DMS53 treated with DMSO at 0.1 percent for 48 hours (cell line): ENCODE measurements at regions not wholly inside any gene's neighbourhood (a gene's known extent, or its start where the extent isn't known, plus 50 kb on each side); places are given as distances from the start of the nearest gene placed in this dataset.

Source experiments
- DNase-seq: peaks from one replicate; lab custom pipeline; 2025; ENCODE audit not compliant: unreplicated experiment; lab: John Stamatoyannopoulos, UW

DNA sequence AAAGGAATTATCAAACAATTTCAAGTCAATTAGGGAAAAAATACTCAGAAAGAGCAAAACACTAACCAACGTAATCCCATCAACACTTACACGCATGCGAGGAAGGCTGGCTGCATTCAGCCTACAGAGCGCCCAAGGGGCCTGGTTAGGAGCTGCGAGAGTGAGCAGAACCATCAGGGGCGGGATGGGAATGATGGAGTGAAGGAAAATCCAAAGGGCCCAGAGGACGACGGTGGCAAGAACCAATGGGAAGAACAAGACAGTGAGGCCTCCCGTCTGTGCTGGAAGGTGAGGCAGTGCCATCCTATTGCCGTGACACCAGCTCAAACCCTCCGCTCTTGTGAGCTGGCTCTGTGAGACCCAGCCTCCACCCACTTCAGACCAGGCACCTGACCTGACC, 253.0 kb downstream of the IRS2 start:
- DNase-seq, result no peak

DNA sequence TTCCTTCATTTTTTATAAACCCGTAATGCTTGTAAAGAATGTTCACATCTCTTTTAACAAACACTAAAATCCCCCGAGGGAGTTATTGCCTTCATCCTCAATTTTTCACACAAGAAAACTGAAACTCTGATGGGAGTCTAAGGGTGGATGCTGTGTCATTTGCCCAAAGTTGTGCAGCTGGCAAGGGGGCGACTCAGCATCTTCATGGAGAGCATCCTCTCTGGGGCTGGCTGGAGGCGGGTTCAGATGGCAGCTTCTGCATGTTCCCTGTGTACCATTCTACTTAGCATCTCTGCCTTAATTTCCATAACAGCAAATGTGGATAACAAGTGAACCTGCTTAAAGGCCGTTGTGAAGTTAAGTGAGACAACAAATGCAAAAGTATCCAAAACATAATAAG, 256.4 kb downstream of the IRS2 start:
- DNase-seq, result no peak

DNA sequence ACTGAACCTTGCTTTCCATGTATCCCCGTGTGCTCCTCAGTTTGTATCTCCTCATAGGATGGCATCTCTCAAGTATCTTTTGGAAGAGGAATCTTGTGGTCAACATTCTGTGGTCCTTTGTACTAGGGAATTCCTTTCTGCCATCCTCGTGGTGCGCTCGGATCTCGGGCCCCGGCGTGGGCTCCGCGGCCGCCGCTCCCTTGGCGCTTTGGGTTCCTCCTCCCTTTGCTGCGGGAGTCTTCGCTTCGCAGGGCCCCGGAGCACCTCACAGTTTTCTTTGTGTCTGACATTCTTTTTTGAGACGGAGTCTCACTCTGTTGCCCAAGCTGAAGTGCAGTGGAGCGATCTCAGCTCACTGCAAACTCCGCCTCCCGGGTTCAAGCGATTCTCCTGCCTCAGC, 264.7 kb downstream of the IRS2 start:
- no peak for DNase-seq

DNA sequence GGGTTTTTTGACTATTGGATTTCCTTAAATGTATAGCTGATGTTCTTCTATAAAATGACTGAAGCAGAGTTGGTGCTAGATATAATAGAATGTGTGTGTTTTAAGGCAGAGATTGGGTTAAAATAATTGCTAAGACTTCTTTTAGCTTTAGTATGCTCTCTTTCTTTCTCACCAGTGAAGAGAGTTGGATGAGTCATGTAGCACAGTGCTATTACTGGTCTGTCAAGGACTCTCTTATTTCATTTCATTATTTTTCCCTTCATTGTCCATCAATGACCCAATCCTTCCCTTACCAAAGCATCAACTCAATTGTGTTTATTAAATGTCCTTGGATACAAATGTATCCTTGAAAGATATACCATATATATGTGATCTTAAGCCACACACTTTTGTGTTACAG, 268.9 kb downstream of the IRS2 start:
- DNase-seq, result no peak

- DNase-seq, result no peak
Observed at GRCh38 chr13:109516186-109516585, 270.2 kb downstream of the IRS2 start.

DNA sequence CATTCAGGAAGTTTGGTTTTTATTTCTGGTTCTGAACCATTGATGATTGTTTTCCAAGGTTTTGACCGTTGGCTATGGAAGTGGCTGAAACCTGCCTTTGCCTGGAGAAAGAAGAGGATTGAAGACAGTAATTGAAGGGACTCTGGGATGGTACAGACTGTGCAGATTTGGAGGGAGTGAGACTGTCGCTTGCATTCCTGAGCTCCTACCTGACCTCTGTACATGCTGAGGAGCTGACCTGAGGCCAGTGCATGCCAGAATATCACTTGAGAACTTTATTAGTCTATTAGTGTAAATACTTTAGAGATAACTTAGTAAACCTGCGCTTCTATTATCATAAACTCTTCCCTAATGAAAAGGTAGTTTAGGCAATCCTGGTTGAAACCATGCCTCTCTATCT, 276.4 kb downstream of the IRS2 start:
- no peak for DNase-seq

- no peak for DNase-seq
Observed at GRCh38 chr13:109509154-109509900, 277.1 kb downstream of the IRS2 start.

DNA sequence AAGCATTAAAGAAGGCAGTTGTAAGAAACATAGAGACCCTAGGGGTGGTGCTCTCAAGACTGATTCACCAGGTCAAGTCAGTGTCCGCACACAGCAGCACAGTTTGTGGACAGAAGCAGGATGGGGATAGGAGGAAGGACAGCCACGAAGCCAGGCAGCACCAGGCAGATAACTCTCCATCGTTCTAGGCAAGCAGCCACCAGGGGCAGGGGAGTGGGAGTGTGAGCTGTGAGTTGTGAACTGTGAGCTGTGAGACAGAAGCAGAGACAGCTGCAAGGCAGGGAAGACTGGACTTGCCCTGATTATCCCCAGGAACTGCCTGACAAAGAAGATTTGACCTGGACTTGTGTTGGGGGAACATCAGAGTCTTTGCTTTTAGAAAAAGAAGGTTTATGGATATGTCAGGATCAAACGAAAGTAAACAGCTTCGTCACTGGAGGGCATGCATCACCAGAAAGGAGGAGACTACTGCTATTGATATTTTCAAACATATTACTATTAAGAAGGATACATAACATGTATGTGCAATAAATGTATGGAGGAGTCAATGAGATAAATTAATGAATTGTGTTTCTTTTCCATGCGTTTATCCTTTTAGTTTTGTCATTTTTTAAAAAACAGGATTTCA, 286.1 kb downstream of the IRS2 start:
- DNase-seq, result no peak

GRCh38 chr13:109497917-109498316, 288.5 kb downstream of the IRS2 start:
- no peak for DNase-seq

DNA sequence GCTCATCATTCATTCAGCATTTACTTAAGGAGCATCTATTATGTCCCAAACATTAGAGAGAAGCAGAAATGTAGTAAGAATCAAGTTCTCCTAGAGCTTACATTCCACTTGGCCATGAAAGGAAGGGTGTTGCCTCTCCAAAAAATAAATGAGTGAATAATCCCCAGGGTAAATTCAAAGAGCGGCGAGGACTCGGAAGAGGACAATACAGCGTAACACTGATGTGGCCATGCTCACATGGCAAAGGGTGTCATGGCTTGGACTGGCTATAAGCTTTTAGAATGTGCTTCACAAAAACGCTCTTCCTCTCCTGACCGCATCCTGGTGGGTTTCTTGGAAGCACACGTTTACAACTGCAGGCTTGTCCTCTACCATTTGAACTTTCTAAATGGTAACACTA, 290.2 kb downstream of the IRS2 start:
- no peak for DNase-seq

GRCh38 chr13:109494925-109495369, 291.4 kb downstream of the IRS2 start:
- DNase-seq, result peak; percentile 24

DNA sequence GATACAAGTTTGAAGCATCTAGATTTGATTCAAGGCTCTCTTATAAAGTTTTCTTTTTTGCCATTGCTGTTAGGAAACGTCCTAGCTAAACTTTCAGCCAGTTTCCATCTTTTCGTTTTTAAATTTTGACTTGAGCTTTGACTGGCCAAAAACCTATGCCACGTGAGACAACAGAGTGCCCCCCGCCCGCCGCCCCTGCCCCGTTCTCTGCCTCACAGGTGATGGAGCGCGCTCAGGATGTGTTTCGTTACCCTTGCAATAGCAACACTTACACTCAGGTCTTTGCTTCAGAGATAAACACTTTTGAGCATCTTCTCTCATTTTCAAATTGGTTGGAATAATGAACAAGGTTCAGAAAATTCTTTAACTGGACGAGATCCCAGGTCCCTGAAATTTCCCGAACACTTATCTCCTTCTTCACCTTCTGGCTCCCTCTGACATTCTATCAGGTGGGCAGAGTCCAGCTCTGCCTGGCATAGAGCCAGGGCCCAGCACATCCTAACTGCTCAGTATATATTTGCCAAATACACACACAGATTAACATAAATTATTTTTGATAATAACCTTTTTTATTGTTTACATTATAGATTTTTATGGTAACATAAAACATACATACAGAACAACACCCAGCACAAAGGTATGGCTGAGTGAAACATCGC, 301.1 kb downstream of the IRS2 start:
- DNase-seq, result no peak

DNA sequence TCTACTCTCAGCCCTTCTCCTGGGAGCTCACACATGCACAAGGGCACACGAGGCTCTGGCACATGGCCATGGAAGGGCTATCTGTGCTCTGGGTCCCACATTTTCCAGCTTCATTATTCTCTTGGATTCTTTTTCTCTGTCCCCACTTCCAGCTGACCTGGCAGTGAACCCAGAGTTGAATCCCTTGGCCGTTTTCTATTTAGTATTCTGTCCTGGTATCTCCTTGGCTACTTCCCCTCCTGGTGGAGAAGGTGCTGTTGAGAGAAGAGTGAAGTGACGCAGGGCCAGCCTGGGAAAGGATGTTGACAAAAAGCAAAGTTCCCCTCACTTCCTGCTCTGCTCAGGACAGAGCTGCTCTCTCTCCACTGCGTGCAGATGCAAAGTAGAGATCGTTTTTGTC, 303.1 kb downstream of the IRS2 start:
- DNase-seq, result no peak

DNA sequence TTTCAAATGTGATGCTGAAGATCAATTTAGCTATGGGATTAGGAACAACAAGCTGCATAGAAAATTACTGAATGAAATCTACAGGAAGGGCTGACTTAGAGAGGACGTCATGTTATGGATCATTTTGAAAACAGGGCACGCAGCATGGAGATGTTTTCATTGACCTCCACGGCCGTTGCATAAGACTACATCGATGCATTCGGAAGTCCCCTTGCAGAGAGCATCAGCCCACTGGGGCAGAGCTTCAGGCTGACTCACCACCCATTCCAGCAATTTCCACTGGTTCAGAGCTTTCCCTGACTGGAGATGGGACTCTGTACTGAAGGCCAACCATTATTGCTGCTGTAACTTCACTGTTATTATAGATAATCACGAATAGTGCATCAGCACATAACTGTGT, 305.3 kb downstream of the IRS2 start:
- DNase-seq, result no peak

DNA sequence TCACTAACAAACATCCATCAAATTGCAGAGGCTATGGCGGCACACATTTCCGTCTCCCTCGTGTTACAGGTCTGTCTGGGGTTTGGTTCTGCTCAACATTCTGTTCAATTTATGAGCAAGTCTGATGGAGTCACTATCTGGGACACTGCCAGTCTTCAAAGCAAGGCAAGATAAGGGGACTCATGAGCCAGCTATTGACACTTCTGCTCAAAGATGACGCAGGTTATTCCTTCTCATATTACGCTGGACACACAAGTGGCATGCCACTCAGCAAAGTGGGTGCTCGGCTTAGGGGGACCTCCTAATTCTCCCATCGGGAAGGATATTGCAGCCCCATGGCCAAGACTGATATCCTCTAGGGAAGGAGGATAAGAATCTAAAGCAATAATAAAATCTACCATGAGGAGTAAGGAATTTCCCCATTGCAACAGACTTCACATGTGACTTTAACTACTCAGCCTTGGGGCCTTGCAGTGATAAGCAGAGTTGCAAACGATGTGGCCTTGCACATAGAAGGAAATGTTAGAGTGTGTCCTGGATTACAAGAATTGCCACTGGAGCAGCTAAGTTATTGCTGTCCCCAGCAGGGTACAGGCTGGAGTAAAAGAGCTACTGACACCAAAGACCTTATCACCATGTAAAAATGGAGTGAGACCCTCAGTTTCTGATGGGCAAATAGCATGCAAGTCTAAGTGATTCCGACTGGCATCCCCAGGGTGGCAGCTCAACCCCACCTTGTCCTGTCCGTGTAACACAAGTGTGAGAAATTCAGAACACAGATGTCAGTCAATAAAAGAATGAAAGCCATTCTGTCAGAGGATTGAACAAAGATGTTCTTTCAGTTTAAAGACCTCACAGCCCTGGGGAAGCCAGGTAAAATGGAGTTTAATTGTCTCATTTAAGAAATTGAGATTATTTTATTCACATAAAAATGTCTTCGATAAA, 306.1 kb downstream of the IRS2 start:
- DNase-seq, result no peak

GRCh38 chr13:109479534-109479933, 306.8 kb downstream of the IRS2 start:
- no peak for DNase-seq

- DNase-seq, result no peak
Observed at GRCh38 chr13:109476001-109476400, 310.4 kb downstream of the IRS2 start.

GRCh38 chr13:109468123-109468522, 318.3 kb downstream of the IRS2 start:
- no peak for DNase-seq

- DNase-seq, result no peak
Observed at GRCh38 chr13:109465148-109465547, 321.2 kb downstream of the IRS2 start.

DNA sequence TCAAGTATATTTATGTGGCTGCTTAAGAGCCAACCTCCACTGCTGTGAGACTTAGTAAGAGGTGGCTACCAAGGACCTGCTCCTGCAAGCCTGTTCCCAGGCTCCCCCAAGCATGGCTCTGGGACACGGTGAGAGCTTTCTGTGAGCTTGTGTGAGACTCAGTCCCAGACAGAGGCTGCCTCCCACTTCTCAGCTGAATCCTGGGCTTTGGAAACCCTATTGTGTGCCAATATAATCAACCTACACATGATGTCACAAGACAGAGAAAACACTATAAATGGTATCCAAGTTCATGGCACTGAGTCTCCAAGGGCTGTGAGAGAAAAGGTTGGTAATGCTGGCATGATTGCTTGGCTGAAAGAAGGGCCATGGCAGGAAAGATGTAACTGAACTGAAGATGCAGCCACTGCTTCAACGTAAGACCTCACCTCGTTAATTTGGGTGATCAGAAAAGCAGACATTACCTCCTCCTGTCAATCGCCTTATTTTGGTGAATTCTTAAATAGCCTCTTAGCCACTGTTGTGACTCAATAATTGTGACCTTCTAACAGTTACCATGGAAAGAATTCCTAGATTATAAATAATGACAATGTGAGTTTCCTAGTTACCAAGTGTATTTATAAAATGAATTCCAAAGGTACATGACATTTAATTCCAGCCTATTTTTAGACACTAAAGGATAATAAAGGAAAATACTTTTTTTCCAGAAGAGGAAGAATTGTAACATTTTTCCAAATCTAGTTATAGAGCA, 332.0 kb downstream of the IRS2 start:
- no peak for DNase-seq

DNA sequence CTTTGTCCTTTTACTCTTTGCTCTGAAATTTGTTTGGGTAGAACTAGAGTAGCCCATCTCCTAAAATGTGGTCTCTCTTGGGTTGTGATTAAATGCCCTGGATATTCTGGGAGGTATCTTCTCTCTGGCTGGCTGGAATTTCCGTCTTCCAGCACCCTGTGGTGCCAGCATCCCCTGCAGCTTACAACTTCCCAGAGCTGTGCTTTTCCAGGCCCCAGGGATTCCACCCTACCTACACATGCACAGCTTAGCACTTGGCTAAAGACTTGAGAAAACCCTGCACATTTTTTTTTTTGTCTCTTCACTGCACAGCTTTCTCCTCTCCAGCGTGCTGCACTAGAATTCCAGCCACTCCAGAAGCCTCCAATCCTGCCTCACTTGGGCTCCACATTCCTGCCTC, 334.7 kb downstream of the IRS2 start:
- no peak for DNase-seq
